Parathyroid adenoma (tissue), 2 donors: ENCODE measurements at regions not wholly inside any gene's neighbourhood (a gene's known extent, or its start where the extent isn't known, plus 50 kb on each side); places are given as distances from the start of the nearest gene placed in this dataset.

Experiments
- H2AFZ ChIP-seq: fragments of 300-600 bp; sonication (generic); one replicate; pipeline ENCODE4 v1.7.0; 2017; ENCODE audit warnings: antibody characterized with exemption, mild to moderate bottlenecking
- H3K27ac ChIP-seq: fragments of 300-600 bp; sonication (generic); one replicate; pipeline ENCODE4 v1.7.0; 2017
- H3K27me3 ChIP-seq: fragments of 300-600 bp; sonication (generic); one replicate; pipeline ENCODE4 v1.7.0; 2017; ENCODE audit warnings: low read length; ENCODE audit not compliant: control insufficient read depth, insufficient read depth
- H3K36me3 ChIP-seq: fragments of 300-600 bp; sonication (generic); one replicate; pipeline ENCODE4 v1.7.0; 2017; ENCODE audit warnings: low read length; ENCODE audit not compliant: control insufficient read depth, insufficient read depth
- H3K4me1 ChIP-seq: fragments of 300-600 bp; sonication (generic); one replicate; pipeline ENCODE4 v1.7.0; 2017; ENCODE audit warnings: control low read depth
- H3K4me2 ChIP-seq: fragments of 300-600 bp; sonication (generic); one replicate; pipeline ENCODE4 v1.7.0; 2017; ENCODE audit warnings: low read length
- H3K4me3 ChIP-seq: fragments of 300-600 bp; sonication (generic); one replicate; pipeline ENCODE4 v1.7.0; 2017; ENCODE audit warnings: low read depth, low read length
- H3K79me2 ChIP-seq: fragments of 300-600 bp; sonication (generic); one replicate; pipeline ENCODE4 v1.7.0; 2017; ENCODE audit warnings: control low read depth
- H3K9ac ChIP-seq: fragments of 300-600 bp; sonication (generic); one replicate; pipeline ENCODE4 v1.7.0; 2017; ENCODE audit warnings: mild to moderate bottlenecking
- H3K9me3 ChIP-seq: fragments of 300-600 bp; sonication (generic); one replicate; pipeline ENCODE4 v1.7.0; 2017; ENCODE audit warnings: low read length; ENCODE audit not compliant: control insufficient read depth
- CTCF ChIP-seq: fragments of 300-600 bp; sonication (generic); IDR thresholded peaks from one replicate; pipeline ENCODE4 v1.7.0; 2017; ENCODE audit warnings: antibody characterized with exemption, mild to moderate bottlenecking
- donor health status: primary hyperparathyroidism.

- no peaks in the 10 kb centered on the region for H3K4me1 ChIP-seq
- no peaks in the 10 kb centered on the region for H3K27me3 ChIP-seq
- no peaks in the 10 kb centered on the region for H3K79me2 ChIP-seq
- TF ChIP-seq CTCF = no peak
- no peaks in the 10 kb centered on the region for H3K9me3 ChIP-seq
- no peaks in the 10 kb centered on the region for H3K36me3 ChIP-seq
- H3K4me3 ChIP-seq = no peak overlapping the region
- H3K4me2 ChIP-seq = no peak overlapping the region
- H3K27ac ChIP-seq = no peak overlapping the region
- no peak overlapping the region for H3K9ac ChIP-seq
- no peak overlapping the region for H2AFZ ChIP-seq
Observed at GRCh38 chr20:57922083-57922482, 212.3 kb upstream of the PMEPA1 start.

GRCh38 chr20:57921676-57922075 is 211.9 kb upstream of the PMEPA1 start:
- TF ChIP-seq CTCF = no peak
- Histone ChIP-seq H3K36me3 (no peaks in the 10 kb centered on the region), H3K27me3 (no peaks in the 10 kb centered on the region), H3K27ac (no peak overlapping the region), H3K4me3 (no peak overlapping the region), H2AFZ (no peak overlapping the region), H3K4me2 (no peak overlapping the region), H3K9me3 (no peaks in the 10 kb centered on the region), H3K4me1 (no peaks in the 10 kb centered on the region), H3K9ac (no peak overlapping the region), H3K79me2 (no peaks in the 10 kb centered on the region)

- Histone ChIP-seq H3K4me2 (no peak overlapping the region), H3K79me2 (no peaks in the 10 kb centered on the region), H3K9me3 (no peaks in the 10 kb centered on the region), H3K27me3 (no peaks in the 10 kb centered on the region), H3K9ac (no peak overlapping the region), H3K4me1 (no peaks in the 10 kb centered on the region), H3K36me3 (no peaks in the 10 kb centered on the region), H3K27ac (no peak overlapping the region), H2AFZ (no peak overlapping the region), H3K4me3 (no peak overlapping the region)
- no peak for TF ChIP-seq CTCF
Observed at GRCh38 chr20:57920971-57921370, 211.2 kb upstream of the PMEPA1 start.

- no peak overlapping the region for H2AFZ ChIP-seq
- H3K27me3 ChIP-seq = no peaks in the 10 kb centered on the region
- no peak overlapping the region for H3K27ac ChIP-seq
- no peak overlapping the region for H3K4me2 ChIP-seq
- H3K36me3 ChIP-seq = no peaks in the 10 kb centered on the region
- H3K4me1 ChIP-seq = no peaks in the 10 kb centered on the region
- no peaks in the 10 kb centered on the region for H3K9me3 ChIP-seq
- no peak for TF ChIP-seq CTCF
- H3K9ac ChIP-seq = no peak overlapping the region
- H3K4me3 ChIP-seq = no peak overlapping the region
- H3K79me2 ChIP-seq = no peaks in the 10 kb centered on the region
Observed at GRCh38 chr20:57919049-57919448, 209.2 kb upstream of the PMEPA1 start.

- Histone ChIP-seq H3K4me3 (no peak overlapping the region), H3K27me3 (no peaks in the 10 kb centered on the region), H3K9me3 (no peaks in the 10 kb centered on the region), H2AFZ (no peak overlapping the region), H3K9ac (no peak overlapping the region), H3K27ac (no peak overlapping the region), H3K4me1 (no peaks in the 10 kb centered on the region), H3K36me3 (no peaks in the 10 kb centered on the region), H3K4me2 (no peak overlapping the region), H3K79me2 (no peaks in the 10 kb centered on the region)
- no peak for TF ChIP-seq CTCF
Observed at GRCh38 chr20:57918551-57918950, 208.7 kb upstream of the PMEPA1 start.
